NOMO-1 treated with dmso at 0.1 percent for 144 hours (cell line): ENCODE measurements at regions not wholly inside any gene's neighbourhood (a gene's known extent, or its start where the extent isn't known, plus 50 kb on each side); places are given as distances from the start of the nearest gene placed in this dataset.

ENCODE experiments used
- DNase-seq: peaks from one replicate; lab custom pipeline; 2025; ENCODE audit not compliant: unreplicated experiment; lab: John Stamatoyannopoulos, UW

GRCh38 chr21:27257908-27258556 is 291.1 kb upstream of the ADAMTS5 start:
- no peak for DNase-seq

GRCh38 chr21:27257226-27257625 is 290.3 kb upstream of the ADAMTS5 start:
- no peak for DNase-seq

GRCh38 chr21:27251752-27252151 is 284.9 kb upstream of the ADAMTS5 start:
- DNase-seq, result no peak

GRCh38 chr21:27250366-27250765 is 283.5 kb upstream of the ADAMTS5 start:
- no peak for DNase-seq

GRCh38 chr21:27248814-27249213 is 281.9 kb upstream of the ADAMTS5 start:
- no peak for DNase-seq

GRCh38 chr21:27246741-27247140 is 279.9 kb upstream of the ADAMTS5 start:
- no peak for DNase-seq

DNA sequence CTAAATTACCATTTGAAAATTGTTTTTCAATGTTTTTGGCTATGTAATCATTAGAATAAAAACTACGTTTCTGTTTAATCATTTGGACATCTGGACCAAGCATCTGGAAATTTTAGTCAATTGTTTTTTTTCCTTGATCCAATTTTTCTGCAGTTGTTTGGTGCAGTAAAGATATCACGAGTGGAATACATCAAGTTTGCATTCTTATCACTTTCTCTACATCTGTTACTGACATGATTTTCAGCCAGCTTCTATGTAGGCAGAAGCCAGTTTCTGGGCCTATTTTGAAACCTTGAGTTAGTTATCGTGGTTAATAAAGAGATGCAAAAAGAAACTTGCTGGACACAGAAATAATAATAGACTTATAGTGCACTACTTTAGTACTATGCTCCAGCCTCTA is 277.9 kb upstream of the ADAMTS5 start:
- DNase-seq, result no peak

DNA sequence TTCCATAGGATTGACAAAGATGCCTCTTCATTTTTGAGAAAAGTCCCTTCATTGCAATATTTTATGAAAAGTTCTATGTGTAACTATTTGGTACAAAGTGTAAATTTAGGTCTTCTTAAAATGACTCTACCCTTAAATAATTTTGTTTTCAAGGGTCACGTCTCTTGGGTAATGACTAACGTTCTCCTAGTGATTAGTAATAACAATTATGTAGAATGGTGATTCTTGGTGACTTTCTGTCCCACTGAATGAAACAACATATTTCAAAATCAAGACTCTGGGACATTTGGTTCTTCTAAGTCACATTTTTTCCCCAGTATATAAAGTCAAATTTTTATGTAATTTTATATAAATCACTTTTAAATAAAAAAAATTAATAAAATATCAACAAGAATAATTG is 277.5 kb upstream of the ADAMTS5 start:
- DNase-seq, result no peak

GRCh38 chr21:27240839-27241238 is 274.0 kb upstream of the ADAMTS5 start:
- DNase-seq, result no peak

- DNase-seq, result no peak
Observed at GRCh38 chr21:27233514-27234115, 266.7 kb upstream of the ADAMTS5 start.

GRCh38 chr21:27225940-27226339 is 259.1 kb upstream of the ADAMTS5 start:
- no peak for DNase-seq

DNA sequence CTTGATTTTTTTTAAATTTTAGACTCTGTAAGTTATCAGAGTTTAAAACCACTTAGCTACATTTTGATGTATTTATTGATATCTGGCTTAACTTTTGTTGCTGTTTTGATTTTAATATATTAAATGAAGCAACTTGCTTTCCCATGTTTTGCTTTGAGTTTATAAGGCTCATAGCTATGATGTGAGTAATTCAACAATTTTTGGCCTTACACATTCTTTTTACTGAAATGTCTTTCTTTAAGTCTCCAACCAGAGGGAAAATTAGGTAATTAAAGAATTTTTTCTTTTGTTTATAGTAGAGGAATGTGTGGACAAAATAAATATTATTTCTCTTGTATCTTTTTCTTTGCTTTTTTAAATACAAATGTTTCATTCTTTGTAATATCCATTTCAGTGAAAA is 258.3 kb upstream of the ADAMTS5 start:
- no peak for DNase-seq

DNA sequence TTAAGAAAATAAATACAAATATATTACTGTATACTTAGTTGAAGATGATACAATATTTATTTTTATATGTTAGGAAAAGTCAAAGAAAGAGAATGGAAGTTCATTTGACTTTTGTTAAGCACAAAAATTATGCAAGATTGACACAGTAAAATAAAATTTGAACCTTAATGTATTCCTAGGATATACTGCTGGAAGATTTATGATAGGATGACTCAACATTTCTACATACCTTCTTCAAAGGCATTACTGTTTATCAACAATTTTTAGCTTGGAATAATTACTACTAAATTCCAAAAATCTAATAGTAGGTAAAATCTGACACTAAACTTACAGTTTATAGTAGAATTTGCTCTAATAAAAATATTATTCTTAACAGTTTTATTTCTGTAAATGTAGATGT is 257.3 kb upstream of the ADAMTS5 start:
- DNase-seq, result no peak

GRCh38 chr21:27221077-27221476 is 254.2 kb upstream of the ADAMTS5 start:
- no peak for DNase-seq

DNA sequence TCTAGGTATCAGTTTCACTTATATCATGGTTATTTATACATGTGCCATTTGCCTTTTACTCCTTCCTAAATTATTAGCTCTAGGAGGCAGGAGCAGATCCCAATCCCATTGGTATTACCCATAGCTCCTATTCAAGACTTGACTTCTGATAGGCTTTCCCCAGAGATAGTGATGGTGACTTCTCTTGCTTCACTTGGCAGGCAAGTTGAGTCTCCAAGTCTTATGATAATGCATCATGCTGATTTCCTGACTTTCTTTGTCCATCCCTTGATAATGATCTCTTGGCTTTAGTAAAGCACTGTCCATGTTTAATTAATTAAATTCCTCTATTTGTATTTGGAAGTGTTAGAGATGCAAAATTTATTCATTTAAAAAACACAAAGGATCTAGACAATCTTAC is 253.5 kb upstream of the ADAMTS5 start:
- DNase-seq, result no peak

DNA sequence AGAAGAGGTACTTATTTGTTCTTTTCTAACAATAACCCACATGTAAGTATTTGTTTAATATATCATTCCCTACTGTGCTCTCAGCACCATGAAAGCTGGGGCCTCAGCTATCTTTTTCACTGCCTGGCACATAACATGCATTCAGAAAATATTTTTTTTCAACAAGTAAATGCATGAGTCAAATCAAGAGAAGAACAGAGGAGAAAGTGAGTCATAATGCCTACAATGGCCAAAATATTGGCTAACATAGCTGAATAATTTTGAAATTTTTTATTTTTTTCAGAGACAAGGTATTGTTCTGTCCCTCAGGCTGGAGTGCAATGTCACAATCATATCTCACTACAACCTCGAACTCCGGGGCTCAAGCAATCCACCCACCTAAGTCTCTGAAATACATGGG is 252.2 kb upstream of the ADAMTS5 start:
- DNase-seq, result no peak

DNA sequence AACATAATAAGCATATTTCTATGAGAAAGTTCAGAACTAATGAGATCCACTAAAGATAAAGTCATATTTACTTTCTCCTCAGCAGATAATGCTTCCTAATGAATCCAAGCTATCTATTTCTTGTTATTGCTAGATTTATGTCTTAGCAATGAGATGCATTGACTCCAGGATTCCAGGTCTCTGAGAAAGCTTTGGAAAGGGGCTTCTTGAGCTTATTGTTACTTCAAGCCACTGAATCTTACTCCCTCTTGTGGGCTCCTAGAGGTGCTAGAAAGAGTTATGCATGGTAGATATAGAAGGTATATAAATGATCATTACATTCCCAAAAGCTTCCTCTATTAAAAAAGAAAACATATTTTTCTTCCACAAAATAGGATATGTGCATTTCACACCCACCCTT is 246.4 kb upstream of the ADAMTS5 start:
- no peak for DNase-seq

GRCh38 chr21:27212441-27212840 is 245.6 kb upstream of the ADAMTS5 start:
- DNase-seq, result no peak

GRCh38 chr21:27209546-27209945 is 242.7 kb upstream of the ADAMTS5 start:
- no peak for DNase-seq

DNA sequence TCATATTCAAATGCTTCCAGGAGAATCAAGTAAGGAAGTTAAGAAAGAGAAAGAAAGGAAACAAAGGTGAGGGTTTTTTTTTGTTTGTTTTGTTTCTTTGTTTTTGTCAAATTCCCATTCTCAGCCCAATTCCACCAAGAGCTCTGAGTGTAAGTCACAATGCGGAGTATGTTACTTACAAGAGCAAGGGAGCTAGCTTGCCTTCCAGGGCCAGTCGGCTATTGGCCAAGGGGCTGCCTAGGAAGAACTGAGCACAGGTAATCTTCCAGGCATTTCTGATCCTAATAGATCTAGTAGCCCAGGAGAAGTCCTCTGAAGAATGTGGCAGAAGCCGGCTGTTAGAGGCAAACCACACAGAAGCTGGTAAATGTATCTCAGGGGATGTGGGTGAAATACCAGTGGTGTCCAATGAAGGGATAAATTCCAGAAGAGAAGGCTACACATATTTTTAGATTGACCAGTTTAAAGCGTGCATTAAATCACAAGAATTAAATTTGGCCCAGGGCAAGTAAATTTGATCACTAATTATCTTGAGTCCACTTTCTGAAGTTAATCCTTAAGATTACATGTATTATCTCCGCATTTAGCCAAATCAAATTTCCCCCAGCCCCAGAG is 239.6 kb upstream of the ADAMTS5 start:
- DNase-seq, result no peak

GRCh38 chr21:27202301-27202700 is 235.4 kb upstream of the ADAMTS5 start:
- DNase-seq, result no peak

DNA sequence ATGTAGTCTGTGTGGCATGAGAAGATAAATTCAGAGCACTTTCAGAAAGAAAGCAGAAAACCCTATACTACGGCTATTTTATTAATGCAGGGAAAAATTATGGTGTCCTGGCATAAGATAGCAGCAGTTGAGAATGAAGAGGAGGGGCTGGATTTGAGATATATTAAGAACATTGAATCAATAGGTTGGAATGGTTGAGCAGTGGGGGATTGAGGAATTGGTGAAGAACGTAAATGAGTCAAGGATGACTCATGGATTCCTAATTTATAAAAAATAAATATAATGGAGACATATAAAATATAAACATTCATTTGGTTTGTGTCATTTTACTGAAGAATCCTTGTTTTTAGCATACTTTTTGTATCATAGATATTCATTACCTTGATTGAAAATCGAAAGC is 234.3 kb upstream of the ADAMTS5 start:
- DNase-seq, result no peak

- no peak for DNase-seq
Observed at GRCh38 chr21:27196651-27197050, 229.8 kb upstream of the ADAMTS5 start.
